CD1c-positive myeloid dendritic cell (primary cell): ENCODE measurements at regions not wholly inside any gene's neighbourhood (a gene's known extent, or its start where the extent isn't known, plus 50 kb on each side); places are given as distances from the start of the nearest gene placed in this dataset.

Experiments
- DNase-seq: peaks from one replicate; pipeline ENCODE4 v3.0.0-alpha.2; 2016; ENCODE audit errors: extremely low spot score

GRCh38 chr17:27973258-27974044 is 69.0 kb upstream of the NLK start:
- DNase-seq = no peak

GRCh38 chr17:27974045-27974436 is 68.4 kb upstream of the NLK start:
- DNase-seq = no peak

- no peak for DNase-seq
Measured at GRCh38 chr17:27974531-27975145, 67.8 kb upstream of the NLK start.

- no peak for DNase-seq
Measured at GRCh38 chr17:27975146-27976011, 67.1 kb upstream of the NLK start.

GRCh38 chr17:27976331-27976730 is 66.1 kb upstream of the NLK start:
- no peak for DNase-seq

GRCh38 chr17:27977751-27978688 is 64.5 kb upstream of the NLK start:
- DNase-seq = no peak

- no peak for DNase-seq
Measured at GRCh38 chr17:27978689-27979175, 63.7 kb upstream of the NLK start.

GRCh38 chr17:27980043-27980442 is 62.4 kb upstream of the NLK start:
- no peak for DNase-seq

GRCh38 chr17:27981978-27982377 is 60.5 kb upstream of the NLK start:
- DNase-seq = no peak

- DNase-seq = no peak
Measured at GRCh38 chr17:27982688-27983087, 59.8 kb upstream of the NLK start.

- no peak for DNase-seq
Measured at GRCh38 chr17:27983853-27984252, 58.6 kb upstream of the NLK start.

GRCh38 chr17:27984404-27984803 is 58.1 kb upstream of the NLK start:
- no peak for DNase-seq

- no peak for DNase-seq
Measured at GRCh38 chr17:27984816-27985215, 57.7 kb upstream of the NLK start.

GRCh38 chr17:27985306-27985705 is 57.2 kb upstream of the NLK start:
- DNase-seq = no peak

- no peak for DNase-seq
Measured at GRCh38 chr17:27985736-27986399, 56.6 kb upstream of the NLK start.

GRCh38 chr17:27986805-27987684 is 55.4 kb upstream of the NLK start:
- DNase-seq = no peak

- DNase-seq = no peak
Measured at GRCh38 chr17:27989046-27989445, 53.4 kb upstream of the NLK start.

- no peak for DNase-seq
Measured at GRCh38 chr17:27990100-27990499, 52.4 kb upstream of the NLK start.

GRCh38 chr17:27990979-27991378 is 51.5 kb upstream of the NLK start:
- no peak for DNase-seq
